GM13976 (cell line): ENCODE measurements at regions not wholly inside any gene's neighbourhood (a gene's known extent, or its start where the extent isn't known, plus 50 kb on each side); places are given as distances from the start of the nearest gene placed in this dataset.

Experiments used
- DNase-seq: peaks from one replicate; pipeline ENCODE4 v3.0.0; 2012; ENCODE audit warnings: low spot score
- in situ Hi-C: fragments of 300-500 bp; cut with MboI; formaldehyde crosslinking; loops from one replicate; pipeline ENCODE4 v1.12.0; 2022; ENCODE audit warnings: low sequenced_read_pairs, mixed read lengths, inconsistent platforms; ENCODE audit not compliant: unreplicated experiment
- TF ChIP-seq, protein P1 (sequence below): IDR thresholded peaks from 2 replicates; pipeline ENCODE4 v1.5.1; 2012; ENCODE audit warnings: borderline replicate concordance, mild to moderate bottlenecking; ENCODE audit not compliant: insufficient read depth; ENCODE audit errors: extremely low read depth, missing control alignments, control extremely low read depth

DNA sequence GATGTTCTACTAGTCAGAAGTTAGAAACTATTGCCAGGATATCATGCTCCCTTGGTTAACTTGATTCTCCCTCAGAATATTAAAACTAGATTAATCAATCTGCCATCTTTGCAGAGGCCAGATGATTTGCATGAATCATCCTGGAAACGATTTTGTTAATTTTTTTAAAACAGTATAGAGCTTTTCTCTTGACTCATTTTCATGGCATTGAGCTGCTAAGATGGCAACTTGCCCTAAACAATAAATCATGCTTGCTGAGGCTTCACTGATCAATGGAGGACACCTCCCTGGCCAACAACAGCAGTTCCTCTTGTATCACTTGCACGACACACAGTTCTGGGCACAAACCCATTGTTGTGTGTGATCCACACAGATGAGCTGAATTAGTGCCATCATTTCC lies 109.1 kb downstream of the COL6A6 start:
- in situ Hi-C loops: no loop called here
- TF ChIP-seq, protein P1, sequence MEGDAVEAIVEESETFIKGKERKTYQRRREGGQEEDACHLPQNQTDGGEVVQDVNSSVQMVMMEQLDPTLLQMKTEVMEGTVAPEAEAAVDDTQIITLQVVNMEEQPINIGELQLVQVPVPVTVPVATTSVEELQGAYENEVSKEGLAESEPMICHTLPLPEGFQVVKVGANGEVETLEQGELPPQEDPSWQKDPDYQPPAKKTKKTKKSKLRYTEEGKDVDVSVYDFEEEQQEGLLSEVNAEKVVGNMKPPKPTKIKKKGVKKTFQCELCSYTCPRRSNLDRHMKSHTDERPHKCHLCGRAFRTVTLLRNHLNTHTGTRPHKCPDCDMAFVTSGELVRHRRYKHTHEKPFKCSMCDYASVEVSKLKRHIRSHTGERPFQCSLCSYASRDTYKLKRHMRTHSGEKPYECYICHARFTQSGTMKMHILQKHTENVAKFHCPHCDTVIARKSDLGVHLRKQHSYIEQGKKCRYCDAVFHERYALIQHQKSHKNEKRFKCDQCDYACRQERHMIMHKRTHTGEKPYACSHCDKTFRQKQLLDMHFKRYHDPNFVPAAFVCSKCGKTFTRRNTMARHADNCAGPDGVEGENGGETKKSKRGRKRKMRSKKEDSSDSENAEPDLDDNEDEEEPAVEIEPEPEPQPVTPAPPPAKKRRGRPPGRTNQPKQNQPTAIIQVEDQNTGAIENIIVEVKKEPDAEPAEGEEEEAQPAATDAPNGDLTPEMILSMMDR: no peak
- no peak for DNase-seq

DNA sequence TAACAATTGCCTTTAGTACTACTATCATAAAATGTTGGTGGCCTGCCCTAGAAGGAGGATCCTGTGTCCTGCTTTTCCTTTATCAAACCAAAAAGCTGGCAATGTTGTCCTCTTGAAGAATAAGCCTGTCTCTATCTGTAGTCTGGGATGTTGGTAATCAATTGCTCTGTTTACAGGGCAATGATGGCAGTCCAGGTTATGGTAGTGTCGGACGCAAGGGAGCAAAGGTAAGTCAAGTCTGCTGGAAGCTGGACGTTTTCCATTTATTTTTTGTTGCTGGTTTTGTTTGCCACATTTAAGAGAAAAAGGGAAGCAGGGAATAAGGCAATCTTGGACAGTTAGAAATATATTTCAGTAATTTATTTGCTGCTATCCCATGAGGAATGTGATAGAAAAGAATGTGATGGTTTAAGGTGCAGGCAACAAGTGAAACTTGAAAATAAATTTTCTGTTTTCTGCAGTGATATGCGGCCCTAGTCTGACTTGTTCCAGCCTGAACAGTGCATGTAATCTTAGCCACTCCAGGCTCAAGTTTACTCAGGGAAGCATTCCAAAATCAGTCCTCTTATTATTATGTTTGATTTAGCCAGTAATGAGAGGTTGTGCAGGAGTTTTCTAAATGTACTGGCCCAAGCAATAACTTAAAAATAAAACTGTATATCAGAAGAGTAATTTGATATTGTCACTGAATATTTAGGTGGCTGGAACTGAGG lies 110.3 kb downstream of the COL6A6 start:
- TF ChIP-seq, protein P1: no peak
- in situ Hi-C loops: no loop called here
- no peak for DNase-seq

DNA sequence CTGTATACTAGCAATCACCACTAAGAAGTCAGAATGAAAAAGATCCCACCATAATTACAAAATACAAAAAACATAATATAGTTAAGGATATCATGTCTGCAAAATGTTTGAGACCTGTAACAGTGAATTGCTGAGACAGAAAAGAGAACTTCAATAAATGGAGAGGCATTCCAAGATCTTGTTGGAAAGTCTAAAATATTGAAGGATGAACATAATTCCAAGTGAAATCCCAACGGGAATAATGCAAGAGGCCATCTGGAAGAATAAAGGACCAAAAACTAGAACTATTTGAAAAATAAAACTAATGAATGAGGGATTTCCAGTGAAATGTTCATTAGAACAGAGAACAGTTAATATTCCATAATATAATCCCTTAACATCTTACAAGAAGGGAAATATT lies 110.9 kb downstream of the COL6A6 start:
- in situ Hi-C loops: no loop called here
- no peak for DNase-seq
- TF ChIP-seq, protein P1: no peak
